ENCODE measurements at regions not wholly inside any gene's neighbourhood (a gene's known extent, or its start where the extent isn't known, plus 50 kb on each side); places are given as distances from the start of the nearest gene placed in this dataset.

- TF ChIP-seq CTCF (IDR thresholded peaks at IDR 0.05): no peak
- no peak for TF ChIP-seq POLR2AphosphoS5 (IDR thresholded peaks at IDR 0.05)
- TF ChIP-seq POLR2A (IDR thresholded peaks at IDR 0.05): no peak
Observed at GRCh38 chr4:66351761-66352160, 681.5 kb upstream of the EPHA5 start.

All from breast epithelium (tissue), 3 donors.